C4-2B (cell line): ENCODE measurements at regions not wholly inside any gene's neighbourhood (a gene's known extent, or its start where the extent isn't known, plus 50 kb on each side); places are given as distances from the start of the nearest gene placed in this dataset.

Experiments
- ZFX ChIP-seq: fragments of 450-650 bp; IDR thresholded peaks from 2 replicates; pipeline ENCODE4 v1.6.1; 2017
- TF ChIP-seq, protein P1 (sequence below): fragments of 450-650 bp; conservative IDR thresholded peaks from 2 replicates; pipeline ENCODE4 v1.5.1; 2017; ENCODE audit warnings: mild to moderate bottlenecking

DNA sequence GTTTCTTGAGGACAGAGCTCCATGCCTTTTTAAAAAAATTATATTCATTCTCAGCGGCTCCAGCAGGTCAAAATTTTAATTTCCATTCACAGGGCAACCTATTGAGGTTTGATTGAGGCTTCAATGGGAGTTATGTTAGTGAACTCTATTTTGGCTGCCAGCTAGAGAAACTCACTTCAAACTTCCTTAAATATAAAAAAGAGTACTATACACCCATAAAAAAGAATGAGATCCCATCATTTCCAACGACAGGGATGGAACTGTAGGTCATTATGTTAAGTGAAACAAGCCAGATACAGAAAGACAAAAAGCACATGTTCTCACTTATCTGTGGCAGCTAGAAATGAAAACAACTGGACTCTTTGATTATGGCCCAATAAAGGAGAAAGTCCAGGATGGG, 176.8 kb upstream of the IL12B start:
- TF ChIP-seq, protein P1, sequence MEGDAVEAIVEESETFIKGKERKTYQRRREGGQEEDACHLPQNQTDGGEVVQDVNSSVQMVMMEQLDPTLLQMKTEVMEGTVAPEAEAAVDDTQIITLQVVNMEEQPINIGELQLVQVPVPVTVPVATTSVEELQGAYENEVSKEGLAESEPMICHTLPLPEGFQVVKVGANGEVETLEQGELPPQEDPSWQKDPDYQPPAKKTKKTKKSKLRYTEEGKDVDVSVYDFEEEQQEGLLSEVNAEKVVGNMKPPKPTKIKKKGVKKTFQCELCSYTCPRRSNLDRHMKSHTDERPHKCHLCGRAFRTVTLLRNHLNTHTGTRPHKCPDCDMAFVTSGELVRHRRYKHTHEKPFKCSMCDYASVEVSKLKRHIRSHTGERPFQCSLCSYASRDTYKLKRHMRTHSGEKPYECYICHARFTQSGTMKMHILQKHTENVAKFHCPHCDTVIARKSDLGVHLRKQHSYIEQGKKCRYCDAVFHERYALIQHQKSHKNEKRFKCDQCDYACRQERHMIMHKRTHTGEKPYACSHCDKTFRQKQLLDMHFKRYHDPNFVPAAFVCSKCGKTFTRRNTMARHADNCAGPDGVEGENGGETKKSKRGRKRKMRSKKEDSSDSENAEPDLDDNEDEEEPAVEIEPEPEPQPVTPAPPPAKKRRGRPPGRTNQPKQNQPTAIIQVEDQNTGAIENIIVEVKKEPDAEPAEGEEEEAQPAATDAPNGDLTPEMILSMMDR = no peak
- TF ChIP-seq ZFX = no peak
